Right ventricle myocardium inferior (tissue), 1 donor: ENCODE measurements at regions not wholly inside any gene's neighbourhood (a gene's known extent, or its start where the extent isn't known, plus 50 kb on each side); places are given as distances from the start of the nearest gene placed in this dataset.

Experiments used
- ATAC-seq: fragments of 200-7000 bp; cut with Tn5 transposase; one replicate; pipeline ENCODE4 v1.9.1; 2020; ENCODE audit warnings: mild to moderate bottlenecking, moderate library complexity
- DNase-seq: peaks from one replicate; pipeline ENCODE4 v3.0.0; 2021; ENCODE audit errors: missing footprints
- intact Hi-C: fragments of 100-400 bp; cut with DNase I; formaldehyde crosslinking; loops from one replicate; pipeline ENCODE4 v1.11.0; 2022
- donor health status: DM: no; HTN: yes; CAD: no; lungs with severe emphysema.

- no peak for DNase-seq
- ATAC-seq, result no peak
- intact Hi-C loops, result no loop called here
These were observed 221.9 kb downstream of the TSHZ3 start for GRCh38 chr19:31127134-31127967.

DNA sequence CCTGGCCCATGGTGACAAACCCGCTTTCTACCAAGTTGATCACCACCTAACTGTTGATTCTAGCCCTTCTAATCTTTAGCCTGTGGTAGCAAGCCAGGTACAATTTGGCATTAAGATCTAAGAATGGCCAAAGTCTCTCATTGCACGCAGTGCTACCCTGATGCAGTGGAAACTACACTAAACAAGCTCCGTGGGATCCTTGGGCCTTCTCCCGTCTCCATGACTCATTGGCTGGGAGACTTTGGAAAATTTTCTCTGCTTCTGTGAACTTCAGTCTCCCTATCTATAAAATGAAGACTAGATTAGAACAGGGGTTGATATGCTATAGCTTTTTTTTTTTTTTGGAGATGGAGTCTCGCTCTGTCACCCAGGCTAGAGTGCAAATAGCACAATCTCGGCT is 223.0 kb downstream of the TSHZ3 start:
- no peak for ATAC-seq

DNA sequence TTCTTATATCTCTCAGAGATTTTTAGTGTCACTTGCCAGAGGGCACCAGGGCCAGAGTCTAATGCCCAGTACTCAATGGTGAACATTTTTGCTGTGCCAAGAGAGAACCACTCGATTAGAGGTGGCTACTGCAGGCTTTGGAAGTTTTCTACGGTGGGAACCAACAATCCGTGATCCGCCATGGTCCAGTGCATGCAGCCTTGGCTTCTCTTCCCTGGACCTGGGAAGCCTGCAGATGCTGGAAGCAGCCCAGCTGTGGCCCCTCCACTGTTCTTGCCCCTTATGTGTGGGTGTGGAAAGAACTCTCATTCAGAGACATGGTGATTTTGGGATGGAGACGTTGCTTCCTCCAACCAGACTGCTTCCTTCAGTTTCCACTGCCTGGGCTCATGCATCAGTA is 224.2 kb downstream of the TSHZ3 start:
- ATAC-seq, result no peak
- no peak for DNase-seq
- intact Hi-C loops, result no loop called here

More for the DNA sequence above, 223.0 kb downstream of the TSHZ3 start:
- no peak for DNase-seq
- intact Hi-C loops, result no loop called here

DNA sequence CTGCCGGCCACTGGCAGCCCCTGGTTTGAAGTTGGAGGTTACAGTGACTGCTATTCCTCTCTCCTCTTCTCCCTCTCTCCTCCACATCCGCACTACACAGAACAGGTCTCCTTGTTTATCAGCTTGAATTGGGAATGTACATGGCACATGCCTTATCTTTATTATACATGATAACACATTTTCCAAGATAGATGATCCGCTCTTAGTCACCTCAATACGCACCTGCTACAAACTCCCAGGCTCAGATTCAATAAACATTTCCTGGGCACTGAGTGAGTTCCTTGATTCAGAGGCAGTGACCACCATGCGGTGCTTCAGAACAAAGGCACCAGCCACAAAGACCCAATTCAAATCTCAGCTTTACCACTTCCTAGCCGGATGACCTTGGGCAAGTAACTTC is 227.7 kb downstream of the TSHZ3 start:
- no peak for DNase-seq
- intact Hi-C loops, result no loop called here
- ATAC-seq, result no peak

DNA sequence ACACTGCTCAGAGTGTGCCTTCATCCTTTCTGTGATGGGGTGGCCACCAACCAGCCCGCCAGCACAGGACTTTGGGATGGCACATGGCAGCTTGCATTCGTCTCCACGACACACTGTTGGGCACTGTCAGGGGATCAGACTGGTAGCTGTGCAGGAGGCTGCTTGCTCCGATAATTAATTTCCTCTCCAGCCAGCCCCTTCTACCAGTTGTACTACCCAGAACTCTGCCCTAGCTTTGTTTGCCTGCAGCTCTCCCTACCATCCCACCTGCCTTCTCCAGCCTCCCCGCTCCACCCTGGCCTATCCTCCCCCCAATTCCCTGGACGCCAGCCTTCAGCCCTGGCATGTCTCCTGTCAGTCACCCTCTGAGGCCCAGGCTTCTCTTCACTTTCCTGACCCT is 228.3 kb downstream of the TSHZ3 start:
- intact Hi-C loops, result no loop called here
- no peak for ATAC-seq
- DNase-seq, result no peak

DNA sequence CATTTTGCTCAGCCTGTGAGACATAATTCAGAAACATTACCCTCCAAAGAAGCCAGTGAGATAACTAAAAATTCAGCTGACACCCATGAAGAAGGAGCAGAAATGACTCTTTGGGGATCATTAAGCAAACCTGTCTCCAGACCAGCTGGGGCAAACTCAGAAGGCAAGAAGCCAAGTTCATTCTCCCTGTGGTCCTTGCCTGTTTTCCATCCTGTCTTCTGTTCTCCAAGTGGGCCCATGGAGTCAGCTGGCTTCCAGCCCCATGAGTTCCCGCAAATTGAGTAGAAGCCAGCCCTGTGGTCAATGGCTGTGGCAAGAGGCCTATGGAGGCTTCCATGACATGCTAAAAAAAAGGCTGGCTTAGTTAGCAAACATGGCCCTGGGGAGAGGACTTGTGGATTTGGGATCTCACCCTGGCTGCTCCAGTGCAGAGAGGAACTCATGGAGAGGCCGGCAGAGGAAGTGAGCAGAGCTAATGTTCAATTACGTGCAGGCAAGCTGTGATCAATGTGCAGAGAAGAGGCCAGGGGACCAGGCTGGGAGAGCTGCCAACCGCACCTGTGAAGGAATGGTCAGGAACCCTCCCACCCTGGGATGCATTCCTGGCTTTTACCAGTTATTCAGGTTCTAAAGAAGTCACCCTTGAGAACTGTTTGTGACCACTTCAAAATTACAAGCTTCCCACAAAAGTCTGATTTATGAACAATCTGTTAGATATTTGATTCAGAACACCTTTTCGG is 229.1 kb downstream of the TSHZ3 start:
- no peak for DNase-seq
- no peak for ATAC-seq
- intact Hi-C loops, result loop anchor here (10.0 kb wide), 1 partner anchor 435 kb away; no protein-coding TSS in a partner anchor

DNA sequence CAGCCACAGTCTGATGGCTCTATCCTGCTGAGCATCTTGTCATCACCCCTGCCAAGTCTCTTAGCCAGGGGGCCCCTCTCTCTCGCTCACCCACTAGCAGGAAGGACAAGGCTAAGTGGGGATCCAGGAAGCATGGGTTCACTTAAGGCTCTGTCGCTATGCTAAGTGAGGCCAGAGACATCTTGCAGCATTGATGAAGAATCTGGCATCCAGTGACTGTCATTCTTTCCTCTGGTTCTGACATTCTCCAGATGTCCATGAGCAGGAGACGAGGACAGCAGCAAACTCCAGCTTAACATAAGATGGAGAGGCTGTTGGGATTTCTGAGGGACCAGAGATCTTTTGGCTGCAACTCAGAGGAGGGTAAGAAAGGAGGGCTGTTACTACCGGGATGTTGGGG is 230.2 kb downstream of the TSHZ3 start:
- ATAC-seq, result peak; percentile 10
- intact Hi-C loops, result loop anchor here (10.0 kb wide), 1 partner anchor 434 kb away; no protein-coding TSS in a partner anchor

GRCh38 chr19:31118287-31118955 is 230.8 kb downstream of the TSHZ3 start:
- intact Hi-C loops, result loop anchor here (10.0 kb wide), 1 partner anchor 434 kb away; no protein-coding TSS in a partner anchor
- ATAC-seq (no peak), DNase-seq (no peak)

More for the DNA sequence above, 230.2 kb downstream of the TSHZ3 start:
- no peak for DNase-seq

GRCh38 chr19:31114585-31114984 is 234.7 kb downstream of the TSHZ3 start:
- intact Hi-C loops, result loop anchor here (10.0 kb wide), 1 partner anchor 430 kb away; no protein-coding TSS in a partner anchor
- DNase-seq, result no peak
- ATAC-seq, result no peak

DNA sequence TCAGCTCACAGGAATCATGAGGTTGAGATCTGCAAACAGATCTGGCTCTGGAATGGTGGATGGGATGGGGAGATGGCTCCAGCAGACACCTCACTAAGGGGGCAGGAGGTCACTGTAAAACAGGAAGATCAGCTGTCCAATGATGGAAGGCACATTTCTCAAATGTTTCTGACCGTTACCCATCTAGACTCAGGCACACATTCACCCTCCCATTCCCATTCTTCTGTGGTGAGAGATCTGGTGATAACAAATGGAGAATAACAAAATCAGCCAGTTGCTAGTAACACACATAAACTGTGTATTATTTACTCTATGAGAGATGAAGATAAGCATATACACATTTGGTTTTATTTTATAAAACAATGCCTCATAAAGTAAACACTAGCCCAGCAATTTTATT is 235.9 kb downstream of the TSHZ3 start:
- ATAC-seq (no peak), DNase-seq (no peak)
- intact Hi-C loops, result loop anchor here (10.0 kb wide), 1 partner anchor 428 kb away; no protein-coding TSS in a partner anchor

- ATAC-seq (no peak), DNase-seq (no peak)
- intact Hi-C loops, result loop anchor here (10.0 kb wide), 1 partner anchor 427 kb away; no protein-coding TSS in a partner anchor
These were observed 237.1 kb downstream of the TSHZ3 start for GRCh38 chr19:31112158-31112557.

DNA sequence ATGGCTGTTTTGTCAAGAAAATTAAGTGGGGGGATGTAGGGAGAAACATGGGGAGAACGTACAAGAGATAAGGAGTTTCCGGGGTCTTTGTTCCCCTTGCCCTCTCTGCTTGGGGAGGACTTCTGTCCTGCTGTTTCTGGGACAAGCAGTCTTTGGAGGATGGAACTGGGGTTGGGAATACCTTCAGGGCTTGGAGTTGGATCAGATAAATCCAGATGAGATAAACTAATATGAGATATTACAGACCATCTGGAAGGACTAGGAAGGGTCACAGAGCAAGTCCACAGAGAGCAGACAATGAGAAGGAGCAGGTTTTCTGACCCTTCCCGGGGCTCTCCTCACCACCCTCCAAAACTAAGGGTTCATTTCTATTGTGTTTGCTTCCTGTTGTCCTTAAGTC is 237.5 kb downstream of the TSHZ3 start:
- intact Hi-C loops, result loop anchor here (10.0 kb wide), 1 partner anchor 427 kb away; no protein-coding TSS in a partner anchor
- DNase-seq (no peak), ATAC-seq (no peak)

- DNase-seq (no peak), ATAC-seq (no peak)
- intact Hi-C loops, result loop anchor here (10.0 kb wide), 1 partner anchor 426 kb away; no protein-coding TSS in a partner anchor
These were observed 238.9 kb downstream of the TSHZ3 start for GRCh38 chr19:31110336-31110735.

GRCh38 chr19:31109636-31110035 is 239.6 kb downstream of the TSHZ3 start:
- ATAC-seq (no peak), DNase-seq (no peak)
- intact Hi-C loops, result loop anchor here (10.0 kb wide), 1 partner anchor 425 kb away; no protein-coding TSS in a partner anchor

DNA sequence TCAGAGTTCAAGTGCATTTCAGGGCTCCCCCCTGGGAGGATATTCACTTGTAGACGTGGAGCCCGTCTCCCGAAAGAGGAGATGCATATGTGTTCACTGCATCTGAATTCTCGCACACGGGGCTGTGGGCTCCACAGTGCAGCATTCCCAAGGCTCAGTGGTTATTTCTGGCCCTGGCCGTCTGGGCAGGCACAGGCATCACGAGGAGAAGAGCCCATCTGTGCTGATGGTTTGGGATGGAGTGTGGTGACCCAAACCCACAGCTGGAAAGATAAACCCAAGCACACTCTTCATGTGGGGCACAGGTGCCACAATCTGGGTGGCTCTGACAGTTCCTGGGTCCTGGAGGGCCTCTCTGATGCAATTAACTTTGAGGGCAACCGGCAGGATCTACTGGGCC is 242.1 kb downstream of the TSHZ3 start:
- intact Hi-C loops, result no loop called here
- DNase-seq (no peak), ATAC-seq (no peak)

- intact Hi-C loops, result no loop called here
- DNase-seq (no peak), ATAC-seq (no peak)
These were observed 243.5 kb downstream of the TSHZ3 start for GRCh38 chr19:31105761-31106160.

- intact Hi-C loops, result no loop called here
- no peak for DNase-seq
These were observed 244.8 kb downstream of the TSHZ3 start for GRCh38 chr19:31104451-31104850.

GRCh38 chr19:31103228-31103627 is 246.0 kb downstream of the TSHZ3 start:
- intact Hi-C loops, result no loop called here
- no peak for ATAC-seq
- no peak for DNase-seq

More at GRCh38 chr19:31104451-31104850, 244.8 kb downstream of the TSHZ3 start:
- no peak for ATAC-seq

DNA sequence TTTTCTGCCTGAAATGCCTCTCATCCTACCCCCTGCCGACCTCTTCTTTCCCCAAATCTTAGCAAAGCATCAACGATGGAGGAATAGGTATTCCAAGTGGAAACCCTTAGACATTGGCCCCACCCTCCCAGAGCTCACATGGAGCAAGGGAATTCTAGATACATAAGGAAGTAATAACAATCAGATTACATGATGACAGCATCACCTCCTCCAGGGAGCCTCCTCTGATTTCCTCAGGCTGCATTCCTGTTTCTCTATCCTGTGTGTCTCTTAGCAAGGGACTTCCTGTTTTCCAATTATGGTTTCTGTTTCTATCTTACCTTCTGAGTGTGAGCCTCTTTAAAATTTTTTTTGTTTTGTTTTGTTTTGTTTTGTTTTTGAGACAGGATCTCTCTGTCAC is 246.6 kb downstream of the TSHZ3 start:
- no peak for ATAC-seq
- intact Hi-C loops, result no loop called here
- DNase-seq, result no peak
